ENCODE measurements at regions not wholly inside any gene's neighbourhood (a gene's known extent, or its start where the extent isn't known, plus 50 kb on each side); places are given as distances from the start of the nearest gene placed in this dataset.

DNA sequence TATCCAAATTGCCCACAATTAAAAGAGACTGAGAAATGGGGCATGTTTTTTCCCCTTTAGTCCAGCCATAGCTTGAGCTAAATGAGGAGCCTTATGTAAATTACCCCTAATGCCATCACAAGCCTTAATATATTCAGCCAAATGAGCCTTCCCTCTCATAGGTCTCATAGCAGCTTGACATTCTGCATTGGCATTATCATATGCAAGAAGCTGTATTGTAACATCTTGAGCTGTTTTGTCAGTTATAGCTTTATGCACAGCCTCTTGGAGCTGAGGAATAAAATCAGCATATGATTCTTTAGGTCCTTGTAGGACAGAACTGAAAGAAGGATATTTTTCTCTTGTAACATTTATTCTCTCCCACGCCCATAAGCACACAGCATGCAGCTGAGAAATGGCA is 153.2 kb downstream of the ZNF486 start:
- Histone ChIP-seq H3K27ac (peak overlapping the region in 4 of 5 donors; percentile 51 to 69 (median 60)), H3K27me3 (no peaks in the 10 kb centered on the region), H3K36me3 (no peaks in the 10 kb centered on the region), H3K4me1 (peaks cover 9 to 37% (median 20%) of the 10 kb centered on the region in 4 donors), H3K9me3 (no peaks in the 10 kb centered on the region), H3K4me3 (no peak overlapping the region)
- 27 to 83% (median 30%) methylated on average over 1 of the region's 1 CpG for WGBS, 5 donors
- no peak for DNase-seq
- intact Hi-C loops (cut with DNase I; ENCODE audit: low total_unique reads): no loop called here
- TF ChIP-seq, protein P1, sequence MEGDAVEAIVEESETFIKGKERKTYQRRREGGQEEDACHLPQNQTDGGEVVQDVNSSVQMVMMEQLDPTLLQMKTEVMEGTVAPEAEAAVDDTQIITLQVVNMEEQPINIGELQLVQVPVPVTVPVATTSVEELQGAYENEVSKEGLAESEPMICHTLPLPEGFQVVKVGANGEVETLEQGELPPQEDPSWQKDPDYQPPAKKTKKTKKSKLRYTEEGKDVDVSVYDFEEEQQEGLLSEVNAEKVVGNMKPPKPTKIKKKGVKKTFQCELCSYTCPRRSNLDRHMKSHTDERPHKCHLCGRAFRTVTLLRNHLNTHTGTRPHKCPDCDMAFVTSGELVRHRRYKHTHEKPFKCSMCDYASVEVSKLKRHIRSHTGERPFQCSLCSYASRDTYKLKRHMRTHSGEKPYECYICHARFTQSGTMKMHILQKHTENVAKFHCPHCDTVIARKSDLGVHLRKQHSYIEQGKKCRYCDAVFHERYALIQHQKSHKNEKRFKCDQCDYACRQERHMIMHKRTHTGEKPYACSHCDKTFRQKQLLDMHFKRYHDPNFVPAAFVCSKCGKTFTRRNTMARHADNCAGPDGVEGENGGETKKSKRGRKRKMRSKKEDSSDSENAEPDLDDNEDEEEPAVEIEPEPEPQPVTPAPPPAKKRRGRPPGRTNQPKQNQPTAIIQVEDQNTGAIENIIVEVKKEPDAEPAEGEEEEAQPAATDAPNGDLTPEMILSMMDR (IDR thresholded peaks at IDR 0.05): no peak
- TF ChIP-seq POLR2AphosphoS5 (IDR thresholded peaks at IDR 0.05) (no peak), EP300 (IDR thresholded peaks at IDR 0.05) (no peak), POLR2A (IDR thresholded peaks at IDR 0.05) (no peak)

DNA sequence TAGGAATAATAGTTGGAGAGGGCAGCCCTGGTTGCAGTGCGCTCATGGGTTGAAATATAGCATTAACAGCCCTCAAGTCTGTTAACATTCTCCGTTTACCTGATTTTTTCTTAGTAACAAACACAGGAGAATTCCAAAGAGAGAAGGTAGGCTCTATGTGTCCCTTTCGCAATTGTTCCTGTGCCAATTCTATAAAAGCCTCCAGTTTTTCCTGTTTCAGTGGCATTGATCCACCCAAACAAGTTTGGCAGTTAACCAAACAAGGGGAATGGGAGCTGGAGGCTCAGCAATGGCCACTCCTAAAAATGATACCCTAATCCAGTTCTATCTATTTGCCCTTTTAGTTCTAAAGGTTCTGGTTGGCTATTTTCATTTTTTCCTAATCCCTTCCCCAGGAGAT is 151.6 kb downstream of the ZNF486 start:
- TF ChIP-seq POLR2AphosphoS5 (IDR thresholded peaks at IDR 0.05): no peak
- TF ChIP-seq POLR2A (IDR thresholded peaks at IDR 0.05): no peak
- TF ChIP-seq, protein P1 (IDR thresholded peaks at IDR 0.05): no peak
- 42 to 80% (median 68%) methylated on average over 3 of the region's 3 CpGs for WGBS, 5 donors
- peaks cover 9 to 37% (median 20%) of the 10 kb centered on the region in 4 donors for H3K4me1 ChIP-seq
- peak overlapping the region in 2 of 5 donors; percentile 30 to 49 for H3K27ac ChIP-seq
- H3K36me3 ChIP-seq: no peaks in the 10 kb centered on the region
- H3K27me3 ChIP-seq: no peaks in the 10 kb centered on the region
- no peak for DNase-seq
- no peak overlapping the region for H3K4me3 ChIP-seq
- H3K9me3 ChIP-seq: no peaks in the 10 kb centered on the region
- intact Hi-C loops (cut with DNase I; ENCODE audit: low total_unique reads): no loop called here

DNA sequence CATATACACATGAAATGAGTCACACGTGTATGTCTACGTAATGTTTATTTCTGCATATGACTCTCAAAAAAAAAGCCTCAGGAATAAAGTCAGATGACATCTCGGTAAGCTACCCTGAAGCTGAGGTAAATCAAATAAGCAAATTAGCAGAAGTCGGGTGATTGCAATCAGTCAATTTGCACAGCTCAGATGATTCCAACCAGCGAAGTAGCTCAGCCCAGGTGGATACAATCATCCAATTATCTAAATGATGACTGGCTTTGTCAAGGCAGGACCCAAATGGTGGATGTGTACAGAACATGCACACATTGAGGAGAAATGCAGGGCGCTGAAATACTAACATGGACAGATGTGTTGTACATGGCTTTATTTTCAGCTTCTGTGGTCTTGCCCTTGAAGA is 148.5 kb downstream of the ZNF486 start:
- TF ChIP-seq POLR2AphosphoS5 (IDR thresholded peaks at IDR 0.05) (no peak), EP300 (IDR thresholded peaks at IDR 0.05) (no peak), POLR2A (IDR thresholded peaks at IDR 0.05) (no peak)
- TF ChIP-seq, protein P1 (IDR thresholded peaks at IDR 0.05): no peak
- Histone ChIP-seq H3K27ac (peak overlapping the region in 1 of 5 donors; percentile 45), H3K36me3 (no peaks in the 10 kb centered on the region), H3K4me3 (no peak overlapping the region), H3K9me3 (peaks cover 0 to 7% (median under 1%) of the 10 kb centered on the region in 4 donors), H3K4me1 (peaks cover 0 to 22% (median 10%) of the 10 kb centered on the region in 4 donors), H3K27me3 (no peaks in the 10 kb centered on the region)
- intact Hi-C loops (cut with DNase I; ENCODE audit: low total_unique reads): no loop called here
- DNase-seq: peak in 1 of 2 donors; percentile 8
- 25 to 55% (median 32%) methylated on average over 6 of the region's 6 CpGs for WGBS, 5 donors

DNA sequence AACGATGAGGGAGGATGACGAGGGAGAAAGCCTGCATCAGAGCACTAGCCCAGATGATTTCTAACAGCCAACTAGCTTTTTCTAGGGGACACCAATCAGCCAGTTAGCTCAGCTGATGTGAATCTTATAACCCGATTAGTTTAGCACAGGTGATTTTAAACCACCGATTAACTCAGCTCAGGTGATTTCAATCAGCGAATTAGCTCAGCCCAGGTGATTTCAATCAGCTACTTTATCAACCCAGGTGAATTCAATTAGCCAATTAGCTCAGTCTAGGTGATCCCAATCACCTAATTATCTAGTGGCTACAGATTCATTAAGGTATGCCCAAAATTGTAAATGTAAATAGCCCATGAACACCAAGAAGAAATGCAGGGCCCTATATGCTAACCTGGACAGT is 146.9 kb downstream of the ZNF486 start:
- peaks cover 0 to 9% (median 1%) of the 10 kb centered on the region in 4 donors for H3K9me3 ChIP-seq
- 72 to 85% (median 77%) methylated on average over 5 of the region's 5 CpGs for WGBS, 5 donors
- DNase-seq: no peak
- no peak overlapping the region for H3K27ac ChIP-seq
- TF ChIP-seq POLR2AphosphoS5 (IDR thresholded peaks at IDR 0.05): no peak
- TF ChIP-seq EP300 (IDR thresholded peaks at IDR 0.05): no peak
- TF ChIP-seq, protein P1 (IDR thresholded peaks at IDR 0.05): no peak
- TF ChIP-seq POLR2A (IDR thresholded peaks at IDR 0.05): no peak
- H3K4me1 ChIP-seq: peaks cover 0 to 10% (median 2%) of the 10 kb centered on the region in 4 donors
- H3K36me3 ChIP-seq: no peaks in the 10 kb centered on the region
- H3K27me3 ChIP-seq: no peaks in the 10 kb centered on the region
- no peak overlapping the region for H3K4me3 ChIP-seq
- intact Hi-C loops (cut with DNase I; ENCODE audit: low total_unique reads): no loop called here
